Panc1 (cell line): ENCODE measurements at regions not wholly inside any gene's neighbourhood (a gene's known extent, or its start where the extent isn't known, plus 50 kb on each side); places are given as distances from the start of the nearest gene placed in this dataset.

ENCODE experiments used
- POLR2AphosphoS5 ChIP-seq: IDR thresholded peaks from 2 replicates; pipeline ENCODE4 v1.6.1; 2012; ENCODE audit warnings: mild to moderate bottlenecking, low read depth, low read length, moderate library complexity
- SIN3A ChIP-seq: IDR thresholded peaks from 2 replicates; pipeline ENCODE4 v1.6.1; 2012; ENCODE audit warnings: low read depth, mild to moderate bottlenecking, low read length, moderate library complexity, borderline replicate concordance; ENCODE audit not compliant: insufficient read depth
- TCF7L2 ChIP-seq: IDR thresholded peaks from 2 replicates; pipeline ENCODE4 v1.6.1; 2011; ENCODE audit warnings: mild to moderate bottlenecking, low read depth, low read length, inconsistent platforms
- TF ChIP-seq, protein P1 (sequence below): fragments of 450-650 bp; IDR thresholded peaks from 2 replicates; pipeline ENCODE4 v1.5.1; 2017; ENCODE audit warnings: mild to moderate bottlenecking
- TF ChIP-seq, protein P2 (sequence below), 2 experiments: IDR thresholded peaks; 2 replicates each; pipeline ENCODE4 v1.6.1; 2011 to 2012; ENCODE audit warnings: low read depth in 2 of 2, control low read depth in 1 of 2, low read length in 1 of 2, mild to moderate bottlenecking in 1 of 2, moderate library complexity in 1 of 2; ENCODE audit not compliant: insufficient read depth in 1 of 2

DNA sequence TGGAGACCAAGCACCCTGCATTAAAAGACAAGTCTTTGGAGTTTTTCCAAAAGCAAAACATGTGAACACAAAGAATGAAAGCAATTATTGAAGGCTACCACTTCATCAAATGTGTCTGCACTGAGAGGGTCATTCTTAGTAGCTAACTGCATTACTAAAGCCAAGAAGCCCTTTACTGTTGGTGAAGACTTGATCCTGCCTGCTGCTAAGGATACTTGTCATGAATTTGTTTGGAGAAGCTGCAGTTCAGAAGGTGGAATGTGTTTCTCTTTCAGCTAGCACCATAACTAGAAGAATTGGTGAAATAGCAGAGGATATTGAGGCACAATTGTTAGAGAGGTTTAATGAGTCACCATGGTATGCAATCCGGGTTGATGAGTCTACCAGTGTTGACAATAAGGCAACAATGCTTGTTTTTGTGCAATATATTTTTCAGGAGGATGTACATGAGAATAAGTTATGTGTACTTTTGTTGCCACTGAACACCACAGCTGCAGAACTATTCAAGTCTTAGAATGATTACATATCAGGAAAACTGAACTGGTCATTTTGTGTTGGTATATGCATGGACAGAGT, 457.3 kb upstream of the ISX start:
- TF ChIP-seq, protein P1, sequence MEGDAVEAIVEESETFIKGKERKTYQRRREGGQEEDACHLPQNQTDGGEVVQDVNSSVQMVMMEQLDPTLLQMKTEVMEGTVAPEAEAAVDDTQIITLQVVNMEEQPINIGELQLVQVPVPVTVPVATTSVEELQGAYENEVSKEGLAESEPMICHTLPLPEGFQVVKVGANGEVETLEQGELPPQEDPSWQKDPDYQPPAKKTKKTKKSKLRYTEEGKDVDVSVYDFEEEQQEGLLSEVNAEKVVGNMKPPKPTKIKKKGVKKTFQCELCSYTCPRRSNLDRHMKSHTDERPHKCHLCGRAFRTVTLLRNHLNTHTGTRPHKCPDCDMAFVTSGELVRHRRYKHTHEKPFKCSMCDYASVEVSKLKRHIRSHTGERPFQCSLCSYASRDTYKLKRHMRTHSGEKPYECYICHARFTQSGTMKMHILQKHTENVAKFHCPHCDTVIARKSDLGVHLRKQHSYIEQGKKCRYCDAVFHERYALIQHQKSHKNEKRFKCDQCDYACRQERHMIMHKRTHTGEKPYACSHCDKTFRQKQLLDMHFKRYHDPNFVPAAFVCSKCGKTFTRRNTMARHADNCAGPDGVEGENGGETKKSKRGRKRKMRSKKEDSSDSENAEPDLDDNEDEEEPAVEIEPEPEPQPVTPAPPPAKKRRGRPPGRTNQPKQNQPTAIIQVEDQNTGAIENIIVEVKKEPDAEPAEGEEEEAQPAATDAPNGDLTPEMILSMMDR = no peak
- no peak for TF ChIP-seq POLR2AphosphoS5
- TF ChIP-seq SIN3A = no peak
- TF ChIP-seq, protein P2, sequence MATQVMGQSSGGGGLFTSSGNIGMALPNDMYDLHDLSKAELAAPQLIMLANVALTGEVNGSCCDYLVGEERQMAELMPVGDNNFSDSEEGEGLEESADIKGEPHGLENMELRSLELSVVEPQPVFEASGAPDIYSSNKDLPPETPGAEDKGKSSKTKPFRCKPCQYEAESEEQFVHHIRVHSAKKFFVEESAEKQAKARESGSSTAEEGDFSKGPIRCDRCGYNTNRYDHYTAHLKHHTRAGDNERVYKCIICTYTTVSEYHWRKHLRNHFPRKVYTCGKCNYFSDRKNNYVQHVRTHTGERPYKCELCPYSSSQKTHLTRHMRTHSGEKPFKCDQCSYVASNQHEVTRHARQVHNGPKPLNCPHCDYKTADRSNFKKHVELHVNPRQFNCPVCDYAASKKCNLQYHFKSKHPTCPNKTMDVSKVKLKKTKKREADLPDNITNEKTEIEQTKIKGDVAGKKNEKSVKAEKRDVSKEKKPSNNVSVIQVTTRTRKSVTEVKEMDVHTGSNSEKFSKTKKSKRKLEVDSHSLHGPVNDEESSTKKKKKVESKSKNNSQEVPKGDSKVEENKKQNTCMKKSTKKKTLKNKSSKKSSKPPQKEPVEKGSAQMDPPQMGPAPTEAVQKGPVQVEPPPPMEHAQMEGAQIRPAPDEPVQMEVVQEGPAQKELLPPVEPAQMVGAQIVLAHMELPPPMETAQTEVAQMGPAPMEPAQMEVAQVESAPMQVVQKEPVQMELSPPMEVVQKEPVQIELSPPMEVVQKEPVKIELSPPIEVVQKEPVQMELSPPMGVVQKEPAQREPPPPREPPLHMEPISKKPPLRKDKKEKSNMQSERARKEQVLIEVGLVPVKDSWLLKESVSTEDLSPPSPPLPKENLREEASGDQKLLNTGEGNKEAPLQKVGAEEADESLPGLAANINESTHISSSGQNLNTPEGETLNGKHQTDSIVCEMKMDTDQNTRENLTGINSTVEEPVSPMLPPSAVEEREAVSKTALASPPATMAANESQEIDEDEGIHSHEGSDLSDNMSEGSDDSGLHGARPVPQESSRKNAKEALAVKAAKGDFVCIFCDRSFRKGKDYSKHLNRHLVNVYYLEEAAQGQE (IDR thresholded peaks at IDR 0.05; ENCODE audit: insufficient read depth in 1 of 2, low read depth in 2 of 2, low read length in 1 of 2) = no peak
- no peak for TF ChIP-seq TCF7L2
